ENCODE measurements at regions not wholly inside any gene's neighbourhood (a gene's known extent, or its start where the extent isn't known, plus 50 kb on each side); places are given as distances from the start of the nearest gene placed in this dataset.
A peak's percentile ranks its signal among the peaks of the same experiment; 100 is the strongest.

DNA sequence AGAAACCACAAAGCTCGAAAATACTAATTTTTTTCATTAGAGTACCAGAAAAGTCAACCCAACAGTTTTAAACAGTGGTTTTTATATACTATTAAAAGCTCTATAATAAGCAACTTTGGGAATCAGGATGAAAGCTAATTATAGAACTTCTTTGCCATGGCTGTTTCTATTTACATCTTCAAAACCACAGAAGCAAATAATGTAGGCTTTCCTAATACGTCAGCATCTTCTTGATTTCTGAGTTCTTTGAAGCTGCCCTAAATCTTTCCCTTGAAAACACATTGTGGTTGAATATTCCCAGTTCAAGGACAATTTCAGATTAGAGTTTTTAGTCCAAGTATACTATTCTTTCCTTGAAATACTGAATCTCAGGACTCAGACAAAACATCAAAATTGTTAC is 460.2 kb upstream of the FAT1 start:
- DNase-seq: no peak

DNA sequence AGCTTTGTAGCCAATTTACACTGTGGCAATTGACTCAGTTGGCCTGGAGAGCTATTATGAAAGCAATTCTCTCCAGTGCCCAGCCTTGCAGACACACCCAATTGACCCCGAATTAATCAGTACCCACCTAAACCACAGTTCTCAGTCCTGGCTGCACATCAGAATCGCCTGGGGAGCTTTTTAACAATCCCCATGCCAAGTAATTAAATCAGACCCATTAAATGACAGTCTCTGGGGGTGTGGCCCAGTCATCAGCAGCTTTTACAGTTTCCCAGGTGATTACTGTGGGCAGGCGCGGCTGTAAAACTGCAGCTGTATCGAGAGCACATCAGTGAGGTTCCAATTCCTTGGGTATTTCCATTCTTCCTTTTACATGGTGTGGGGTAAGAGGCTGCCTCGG is 460.9 kb upstream of the FAT1 start:
- DNase-seq: peak; percentile 35

DNA sequence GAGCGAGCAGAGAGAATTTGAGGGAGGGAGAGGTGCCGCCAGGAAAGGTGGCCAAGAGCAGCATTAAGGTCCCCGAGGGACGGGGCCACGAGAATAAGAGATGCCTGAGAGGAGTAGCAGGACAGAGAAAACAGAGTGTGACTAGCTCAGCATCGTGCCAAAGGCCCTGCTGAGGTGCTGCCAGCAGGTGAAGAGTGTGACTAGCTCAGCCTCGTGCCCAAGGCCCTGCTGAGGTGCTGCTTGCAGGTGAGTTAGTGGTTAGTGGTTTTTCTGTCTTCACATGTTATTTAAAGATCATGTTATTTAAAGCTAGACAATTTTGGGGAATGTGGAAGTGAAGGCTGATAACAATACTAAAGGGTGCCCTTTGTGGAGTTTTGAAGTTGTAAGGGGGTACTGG is 464.5 kb upstream of the FAT1 start:
- no peak for DNase-seq

DNA sequence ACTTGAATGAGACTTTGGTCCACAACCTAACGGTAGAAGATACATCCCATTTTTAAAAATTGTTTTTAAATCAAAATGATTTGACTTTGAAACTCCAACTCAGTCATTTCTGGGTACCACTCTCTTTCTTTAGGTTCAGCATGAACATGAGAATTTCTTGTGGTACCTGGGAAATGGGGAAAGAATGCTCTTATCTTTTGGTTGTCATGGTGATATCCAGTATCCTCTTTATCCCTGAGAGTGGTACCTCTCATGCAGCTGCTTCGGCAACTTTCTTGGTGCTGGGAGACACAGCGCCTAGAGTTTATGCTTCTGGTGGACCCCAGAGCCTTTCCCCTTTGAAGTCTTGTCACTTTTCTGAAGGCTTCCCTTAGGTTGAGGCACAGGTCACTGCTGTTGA is 465.1 kb upstream of the FAT1 start:
- no peak for DNase-seq

DNA sequence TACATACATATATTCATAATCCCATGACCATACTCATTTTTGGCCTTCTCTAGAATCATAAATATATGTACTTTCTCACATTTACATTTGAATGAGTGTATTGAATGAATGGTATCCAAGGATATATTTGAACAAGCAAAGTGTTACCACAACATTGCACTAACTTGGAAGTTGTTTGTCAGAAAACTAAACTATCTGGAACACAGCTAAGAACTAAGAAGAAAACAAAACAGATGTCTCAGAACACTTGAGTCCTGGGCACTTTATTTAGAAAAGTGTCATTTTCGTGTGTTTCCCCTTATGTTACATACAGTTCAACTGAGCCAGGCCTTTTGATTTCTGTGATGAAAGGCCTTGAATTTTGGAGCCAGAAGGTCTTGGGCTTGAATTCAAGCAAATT is 466.7 kb upstream of the FAT1 start:
- no peak for DNase-seq

DNA sequence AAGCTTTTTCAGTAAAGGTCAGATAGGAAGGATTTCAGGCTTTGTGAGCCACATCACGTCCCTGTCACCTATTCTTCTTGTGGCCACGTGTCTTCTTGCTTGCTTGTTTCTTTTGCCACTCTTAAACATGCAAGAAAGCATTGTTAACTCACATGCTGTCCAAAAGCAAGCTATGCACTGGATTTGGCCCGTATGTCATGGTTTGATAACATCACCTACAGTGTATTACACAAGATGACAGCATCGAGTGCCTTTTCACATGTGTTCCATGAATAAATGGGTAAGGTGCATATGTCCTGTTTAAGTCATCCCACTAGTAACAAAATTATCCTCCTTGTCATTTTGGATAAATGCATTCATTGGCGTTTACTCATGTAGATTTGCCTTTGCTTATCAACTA is 468.0 kb upstream of the FAT1 start:
- DNase-seq: no peak

DNA sequence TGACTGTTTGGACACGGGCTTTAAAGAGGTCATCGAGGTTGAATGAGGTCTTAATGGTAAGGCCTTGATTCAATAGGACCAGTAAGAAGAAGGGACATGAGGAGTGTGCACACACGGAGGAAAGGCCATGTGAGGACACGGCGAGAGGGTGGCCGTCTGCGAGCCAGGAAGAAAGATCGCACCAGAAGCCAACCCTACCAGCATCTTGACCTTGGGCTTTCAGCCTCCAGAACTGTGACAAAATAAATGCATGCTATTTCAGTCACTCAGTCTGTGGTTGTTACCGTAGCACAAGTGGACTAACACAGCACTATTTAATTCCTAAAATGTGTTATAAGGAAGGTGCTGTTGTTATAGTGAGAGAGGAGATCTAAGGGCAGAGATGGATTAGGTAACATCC is 468.6 kb upstream of the FAT1 start:
- DNase-seq: no peak

DNA sequence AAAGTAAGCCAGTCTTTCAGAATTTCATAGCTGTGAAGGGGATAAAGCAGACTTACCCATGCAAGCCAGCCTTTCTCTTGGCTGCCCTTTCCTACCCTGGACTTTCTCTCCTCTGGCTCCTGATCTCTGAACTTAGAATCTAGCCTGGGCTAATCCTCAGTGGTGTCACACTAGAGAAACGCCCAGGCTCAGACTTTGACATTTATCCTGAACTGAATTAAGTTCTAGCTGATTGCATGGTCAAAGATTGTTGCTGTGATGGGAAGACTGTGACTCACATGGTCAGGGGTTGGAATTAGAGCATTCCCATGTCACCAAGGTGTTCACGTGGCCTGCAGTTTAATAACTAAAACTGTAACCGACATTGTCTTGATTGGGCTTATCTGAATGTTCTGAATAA is 469.5 kb upstream of the FAT1 start:
- DNase-seq: no peak

DNA sequence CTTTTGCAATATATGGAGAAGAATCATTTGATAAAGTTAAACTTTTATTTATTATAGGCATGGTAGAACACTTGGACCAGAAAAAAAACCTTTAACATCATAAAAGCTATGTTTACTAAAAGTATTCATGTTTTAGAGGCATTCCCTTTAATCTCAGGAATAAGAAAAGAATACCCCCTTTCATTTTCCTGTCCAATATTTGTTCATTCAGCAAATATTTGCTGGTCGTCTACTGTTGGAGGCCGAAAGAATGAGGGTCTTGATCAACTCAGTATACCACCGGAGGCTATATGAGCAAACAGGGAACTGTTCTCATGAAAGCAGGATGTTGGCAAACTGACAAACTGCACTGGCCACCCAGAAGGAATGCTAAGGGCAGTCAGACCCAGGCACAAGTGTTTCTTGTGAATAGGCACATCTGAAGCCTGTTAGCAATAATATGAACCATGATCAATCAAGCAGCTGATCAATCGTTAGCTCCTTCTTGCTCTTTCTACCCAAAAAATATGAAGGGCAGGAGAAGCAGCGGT is 480.8 kb upstream of the FAT1 start:
- DNase-seq: no peak

DNA sequence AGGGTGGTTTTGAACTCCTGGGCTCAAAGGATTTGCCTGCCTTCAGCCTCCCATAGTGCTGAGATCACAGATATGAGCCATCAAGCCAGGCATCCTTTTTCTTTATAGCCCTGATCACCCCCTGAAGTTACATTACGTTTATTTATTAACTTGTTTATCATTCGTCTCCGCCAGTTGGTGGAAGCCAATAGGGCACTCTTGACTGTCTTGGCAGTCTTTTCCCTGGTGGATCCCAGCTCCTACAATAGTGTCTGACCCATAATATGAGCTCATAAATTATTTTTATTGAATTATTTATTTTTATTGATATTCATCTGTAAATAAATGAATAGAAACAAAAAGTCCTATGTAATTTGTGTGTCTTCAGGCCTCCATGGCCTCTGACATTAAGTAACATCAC is 484.3 kb upstream of the FAT1 start:
- DNase-seq: no peak

DNA sequence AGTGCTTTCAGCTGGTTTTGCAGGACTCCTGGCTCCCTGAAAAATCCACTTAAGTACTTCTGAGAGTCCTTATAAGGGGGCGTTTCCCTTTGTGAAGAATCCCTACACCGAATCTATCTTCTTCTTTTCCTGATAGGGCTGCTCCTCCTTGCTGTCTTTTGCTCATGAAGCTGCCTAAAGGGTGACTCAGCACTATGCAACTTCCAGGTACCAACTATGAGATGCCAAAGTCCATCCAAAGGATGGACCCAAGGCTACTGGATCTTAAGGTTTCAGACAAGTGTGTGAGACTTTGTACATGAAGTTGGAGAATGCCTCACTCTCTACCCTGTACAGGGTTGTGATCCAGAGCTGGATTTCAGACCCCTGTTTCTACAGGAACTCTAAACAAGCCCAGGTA is 485.0 kb upstream of the FAT1 start:
- DNase-seq: no peak

DNA sequence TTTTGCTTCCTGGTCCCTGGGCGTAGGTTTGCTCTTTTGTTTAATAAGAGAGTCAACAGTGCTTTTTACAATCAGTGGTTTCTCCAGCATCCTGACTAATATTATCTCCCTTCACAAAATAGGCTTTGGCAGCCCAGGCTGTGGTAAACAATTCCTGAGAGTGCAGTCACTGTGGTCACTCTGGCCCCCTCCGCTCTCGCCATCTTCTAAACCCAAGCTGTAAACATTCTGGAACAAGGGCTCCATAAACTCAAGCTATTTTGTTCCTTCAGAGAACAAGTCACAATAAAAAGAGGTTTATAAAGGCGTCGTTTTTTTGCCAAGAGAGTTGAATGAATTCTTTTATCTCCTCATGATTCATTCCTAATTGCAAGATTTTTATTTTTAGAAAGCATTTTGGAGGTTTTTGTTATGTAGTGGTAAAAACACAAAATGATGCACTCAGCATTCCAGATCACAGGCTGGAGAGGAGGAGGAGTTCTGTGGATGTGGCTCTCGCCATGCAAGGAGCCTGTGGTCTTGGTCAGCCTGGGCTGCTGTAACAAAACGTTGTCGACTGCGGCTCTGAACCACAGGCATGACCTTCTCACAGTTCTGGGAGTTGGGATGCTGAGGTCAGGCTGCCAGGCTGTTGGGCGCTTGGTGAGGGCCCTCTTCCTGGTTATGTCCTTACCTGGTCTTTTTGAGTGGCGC is 486.4 kb upstream of the FAT1 start:
- DNase-seq: no peak

DNA sequence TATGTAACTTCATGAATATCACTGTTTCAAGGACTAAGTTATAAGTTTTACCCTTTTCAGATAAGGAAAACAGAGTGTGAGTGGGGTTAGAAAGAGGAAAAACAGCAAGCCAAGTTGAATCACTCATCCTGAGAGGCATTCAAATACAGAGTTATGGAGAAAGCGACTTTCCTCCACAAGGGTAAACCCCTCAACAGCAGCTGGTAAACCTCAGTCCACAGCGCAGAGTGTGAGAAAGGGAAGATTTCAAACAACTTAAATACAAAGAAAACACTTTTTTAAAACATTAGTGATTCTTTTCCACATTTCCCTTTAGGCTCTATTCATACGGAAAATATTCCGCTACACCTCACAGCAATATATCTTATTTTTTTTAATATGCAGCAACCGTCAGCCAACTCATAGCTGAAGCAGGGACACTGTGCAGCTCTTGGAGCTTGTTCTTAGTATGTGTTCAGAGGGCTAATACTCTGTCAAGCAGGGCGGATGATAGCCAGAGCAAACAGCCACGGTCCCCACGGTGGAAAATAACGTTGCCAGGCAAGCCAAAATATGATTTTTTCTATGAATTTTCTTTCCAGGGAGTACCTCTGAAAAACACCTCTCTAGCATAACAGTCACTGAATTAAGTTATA is 488.9 kb upstream of the FAT1 start:
- DNase-seq: peak; percentile 17

DNA sequence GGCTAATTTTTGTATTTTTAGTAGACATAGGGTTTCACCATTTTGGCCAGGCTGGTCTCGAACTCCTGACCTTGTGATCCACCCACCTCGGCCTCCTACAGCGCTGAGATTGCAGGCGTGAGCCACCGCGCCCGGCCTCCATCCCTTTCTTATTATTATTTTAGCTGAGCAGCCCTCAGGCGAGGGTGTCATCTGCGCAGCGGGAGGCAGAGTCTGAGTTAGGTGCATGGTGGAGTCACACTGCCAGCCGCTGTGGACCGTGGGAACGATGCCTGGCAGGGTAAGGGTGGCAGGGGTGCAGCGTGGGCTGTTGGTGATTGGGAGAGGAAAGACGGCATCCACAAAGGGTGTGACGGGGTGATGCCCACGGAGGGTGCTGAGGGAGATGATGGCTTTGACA is 491.8 kb upstream of the FAT1 start:
- DNase-seq: no peak

DNA sequence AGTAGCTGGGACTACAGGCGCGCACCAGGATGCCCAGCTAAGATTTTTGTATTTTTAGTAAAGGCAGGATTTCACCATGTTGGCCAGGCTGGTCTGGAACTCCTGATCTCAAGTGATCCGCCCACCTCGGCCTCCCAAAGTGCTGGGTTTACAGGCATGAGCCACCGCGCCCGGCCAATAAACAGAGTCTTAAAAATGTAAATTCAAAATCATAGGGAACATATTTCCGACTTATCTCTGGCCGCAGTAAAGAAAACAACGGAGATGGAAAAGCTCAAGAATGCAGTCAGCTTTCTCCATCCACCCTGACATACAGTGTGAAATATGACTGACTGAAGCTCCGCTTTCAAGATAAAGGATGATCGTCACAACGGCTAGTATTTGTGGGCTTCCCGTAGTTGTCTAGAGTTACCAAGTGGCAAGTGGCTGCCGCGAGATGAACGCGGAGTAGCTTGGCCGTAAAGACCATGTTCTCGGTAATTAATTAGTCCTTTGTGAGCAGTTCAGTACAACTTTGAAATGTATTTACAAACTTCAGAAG is 495.1 kb upstream of the FAT1 start:
- no peak for DNase-seq

DNA sequence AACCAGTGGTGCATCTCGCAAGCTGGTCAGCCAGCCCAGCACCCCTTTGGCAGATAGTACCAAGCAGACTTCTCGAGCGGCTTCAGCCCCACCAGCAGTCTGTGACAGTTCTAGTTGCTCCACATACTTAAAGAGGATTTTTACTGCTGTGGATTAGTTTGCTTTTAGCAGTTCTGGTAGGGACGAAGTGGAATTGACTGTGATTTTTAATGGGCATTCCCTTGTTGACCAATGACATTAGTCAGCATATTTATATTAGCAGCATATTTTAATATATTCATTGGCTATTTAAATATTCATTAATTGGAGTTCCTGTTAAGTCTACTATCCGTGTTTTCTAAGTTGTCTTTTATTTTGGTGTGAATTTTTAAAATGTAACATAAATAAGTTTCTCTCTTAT is 500.9 kb upstream of the FAT1 start:
- no peak for DNase-seq

DNA sequence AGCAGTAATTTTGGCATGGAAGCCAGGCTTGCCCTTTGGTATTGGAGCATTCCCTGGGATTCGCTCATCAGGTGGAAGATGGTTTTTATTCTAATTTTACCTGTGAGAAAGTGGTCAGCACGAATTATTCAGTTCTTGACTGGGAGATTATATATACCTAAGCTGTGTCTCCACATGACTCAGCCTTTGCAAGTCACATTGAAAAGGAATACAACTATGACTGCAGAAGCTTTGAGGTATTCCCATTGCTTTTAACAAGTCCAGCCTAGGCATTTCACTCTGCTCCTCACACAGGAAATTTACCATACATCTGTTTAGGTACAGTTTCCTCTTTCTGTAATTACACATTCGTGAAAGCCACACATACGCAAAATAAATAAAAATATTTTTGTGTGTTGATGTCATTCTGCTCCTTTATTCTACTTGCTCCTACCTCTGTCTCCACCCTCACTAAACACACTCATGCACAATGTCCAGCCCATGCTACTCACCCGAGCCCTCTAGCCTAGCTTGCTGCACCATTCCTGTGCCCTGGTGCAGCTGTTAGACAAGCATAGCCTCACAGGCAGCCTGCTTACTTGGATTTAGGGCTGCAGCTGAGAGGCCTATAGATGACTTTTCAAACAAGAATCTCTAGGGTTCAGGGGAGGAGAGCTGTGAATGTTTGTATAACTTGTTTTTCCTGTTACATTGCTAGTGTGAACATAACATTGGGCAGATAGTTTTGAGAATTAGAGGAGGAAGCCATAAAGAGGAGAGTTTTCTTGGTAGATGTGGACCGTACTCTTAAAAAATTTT is 504.4 kb upstream of the FAT1 start:
- DNase-seq: no peak

DNA sequence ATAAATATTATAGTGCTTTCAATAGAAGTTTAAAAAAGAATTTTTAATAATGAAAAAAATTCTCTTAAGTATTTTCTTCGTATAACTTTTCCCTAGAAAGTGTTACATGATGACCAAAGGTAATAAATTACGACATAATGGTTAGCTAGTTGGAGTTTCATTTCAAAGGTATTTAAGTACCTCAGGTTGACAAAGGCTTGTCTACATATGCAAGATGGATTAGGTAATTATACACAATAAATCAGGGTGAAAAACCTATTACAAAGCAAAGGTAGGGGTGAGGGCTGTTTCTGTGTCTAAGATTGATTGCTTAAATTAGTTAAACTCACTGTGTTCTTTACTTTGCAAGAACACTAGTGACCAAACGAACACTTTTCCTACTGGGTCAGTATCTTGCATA is 508.5 kb upstream of the FAT1 start:
- peak; percentile 13 for DNase-seq

DNA sequence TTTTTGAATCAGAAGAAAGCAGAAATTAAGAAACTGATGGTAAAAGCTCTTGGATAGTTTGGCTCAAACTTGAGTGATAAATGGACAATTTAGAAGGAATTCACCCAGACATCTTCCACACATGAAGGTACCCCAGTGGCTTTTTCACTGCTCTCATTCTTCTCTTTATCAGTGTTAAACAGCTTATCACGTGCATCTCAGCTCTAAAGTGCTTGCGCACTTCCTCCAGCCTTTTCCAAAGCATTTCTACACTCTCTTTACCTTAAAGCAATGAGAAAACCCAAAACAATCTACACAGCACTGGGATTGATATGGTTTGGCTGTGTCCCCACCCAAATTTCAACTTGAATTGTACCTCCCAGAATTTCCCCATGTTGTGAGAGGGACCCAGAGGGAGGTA is 509.1 kb upstream of the FAT1 start:
- DNase-seq: no peak

DNA sequence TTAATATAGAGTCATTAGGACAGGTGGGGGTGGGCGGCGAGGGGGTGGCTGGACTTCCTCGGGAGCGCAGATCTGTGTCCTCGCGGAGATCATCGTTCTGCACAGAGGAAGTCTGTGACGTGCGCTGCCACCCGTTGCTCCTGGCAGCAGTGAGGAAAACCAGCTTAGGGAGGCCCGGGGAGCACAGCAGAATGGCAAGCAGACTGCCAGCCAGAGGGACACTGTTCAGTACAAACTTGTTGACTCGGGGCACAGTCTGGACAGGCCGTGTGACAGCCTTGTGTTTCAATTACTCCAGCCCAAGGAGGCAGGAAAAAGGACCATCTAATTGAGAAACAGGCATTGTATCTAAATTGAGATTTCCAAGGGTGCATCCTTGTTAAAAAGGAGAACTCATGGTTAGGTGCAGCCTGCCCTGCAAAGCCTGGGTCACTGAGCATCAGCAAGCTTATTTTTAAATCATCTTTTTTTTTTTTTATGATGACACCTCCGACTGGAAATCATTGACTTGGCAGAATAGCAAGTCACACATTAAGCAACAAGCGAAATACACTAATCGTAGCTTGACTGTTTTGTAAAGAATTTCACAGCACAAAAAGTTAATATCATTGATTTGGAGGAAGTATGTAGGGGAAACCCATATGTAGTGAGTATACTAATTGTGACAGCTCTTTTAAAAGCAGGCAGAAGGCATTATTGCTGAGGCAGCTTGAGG is 512.0 kb upstream of the FAT1 start:
- no peak for DNase-seq

DNA sequence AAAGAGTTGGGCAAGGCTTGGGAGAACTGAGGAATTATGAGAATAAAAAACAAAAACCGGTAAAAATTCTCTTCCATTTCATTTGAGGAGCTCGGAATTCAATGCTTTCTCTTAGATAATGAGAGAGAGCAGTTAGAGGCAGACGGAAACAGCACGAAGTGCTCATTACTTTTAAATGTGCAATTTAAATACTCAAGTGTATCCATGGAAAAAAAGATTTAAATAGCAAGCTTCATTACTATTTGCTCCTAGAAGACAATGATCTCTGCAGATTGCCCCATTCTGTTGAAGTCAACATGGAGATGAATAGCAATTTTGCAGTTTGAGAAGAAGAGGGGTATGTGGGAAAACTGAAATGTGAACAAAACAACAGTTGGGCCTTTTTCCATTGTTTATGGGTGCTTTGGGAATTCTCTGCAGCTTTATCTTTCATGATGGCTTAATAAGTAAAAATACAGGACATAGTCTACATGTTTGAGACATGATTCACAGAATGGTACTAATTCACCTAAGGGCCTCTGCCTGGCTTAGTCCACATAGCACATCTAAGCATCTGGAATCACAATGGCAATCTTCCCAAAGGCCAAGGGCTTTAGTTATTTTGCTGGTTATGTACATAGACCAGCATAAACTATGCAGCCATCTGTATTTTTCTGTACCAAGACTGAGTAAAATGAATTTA is 512.7 kb upstream of the FAT1 start:
- DNase-seq: no peak

DNA sequence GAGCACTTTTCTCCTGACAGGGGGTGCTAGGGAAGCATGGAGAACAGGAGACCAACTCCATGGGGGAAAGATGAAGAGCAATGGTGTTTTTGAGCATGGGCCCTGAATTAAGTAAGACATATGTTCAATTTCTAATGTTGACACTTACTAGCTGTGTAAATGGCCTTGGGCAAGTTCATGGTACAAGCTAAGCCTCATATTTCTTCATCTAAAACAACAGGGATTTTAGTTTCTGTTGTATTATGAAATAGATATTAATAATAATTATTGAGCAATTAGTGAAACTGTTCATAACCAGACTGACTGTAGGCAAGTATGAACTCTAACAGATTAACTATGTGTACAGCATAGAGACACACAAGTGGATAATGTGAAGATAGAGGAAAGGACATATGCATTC is 515.0 kb upstream of the FAT1 start:
- no peak for DNase-seq
